SH-SY5Y (cell line): ENCODE measurements at regions not wholly inside any gene's neighbourhood (a gene's known extent, or its start where the extent isn't known, plus 50 kb on each side); places are given as distances from the start of the nearest gene placed in this dataset.

Source experiments
- GATA2 ChIP-seq: IDR thresholded peaks from 2 replicates; pipeline ENCODE4 v1.6.1; 2011; ENCODE audit warnings: mild to moderate bottlenecking, low read depth, low read length
- GATA3 ChIP-seq: IDR thresholded peaks from 2 replicates; pipeline ENCODE4 v1.6.1; 2011; ENCODE audit warnings: low read depth, mild to moderate bottlenecking, low read length, moderate library complexity

DNA sequence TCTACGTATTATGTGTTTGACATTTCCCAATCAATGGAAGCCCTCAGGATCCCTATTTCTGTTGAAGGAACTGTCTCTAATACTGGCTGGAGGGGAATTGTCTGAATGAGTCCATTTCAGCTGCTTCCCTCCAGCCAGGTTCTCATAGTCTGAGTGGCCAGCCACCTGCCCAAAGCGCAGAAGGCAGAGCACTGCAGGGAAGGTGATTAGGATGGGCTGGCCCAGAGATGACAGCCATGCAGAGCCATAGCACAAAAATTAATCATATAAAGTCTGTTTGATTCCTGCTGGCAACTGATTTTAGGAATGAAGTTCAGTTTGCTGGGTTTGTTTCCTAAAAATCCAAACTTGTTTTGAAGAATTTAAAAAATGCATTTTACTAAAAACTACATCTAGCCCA, 327.1 kb downstream of the ETAA1 start:
- TF ChIP-seq GATA3 (no peak), GATA2 (no peak)
